ENCODE measurements at regions not wholly inside any gene's neighbourhood (a gene's known extent, or its start where the extent isn't known, plus 50 kb on each side); places are given as distances from the start of the nearest gene placed in this dataset.
A peak's percentile ranks its signal among the peaks of the same experiment; 100 is the strongest.
"Not testable (repeated sequence)": the region's sequence is repeated elsewhere in the genome, so short reads cannot be mapped to it uniquely, and the experiment has no call there.

DNA sequence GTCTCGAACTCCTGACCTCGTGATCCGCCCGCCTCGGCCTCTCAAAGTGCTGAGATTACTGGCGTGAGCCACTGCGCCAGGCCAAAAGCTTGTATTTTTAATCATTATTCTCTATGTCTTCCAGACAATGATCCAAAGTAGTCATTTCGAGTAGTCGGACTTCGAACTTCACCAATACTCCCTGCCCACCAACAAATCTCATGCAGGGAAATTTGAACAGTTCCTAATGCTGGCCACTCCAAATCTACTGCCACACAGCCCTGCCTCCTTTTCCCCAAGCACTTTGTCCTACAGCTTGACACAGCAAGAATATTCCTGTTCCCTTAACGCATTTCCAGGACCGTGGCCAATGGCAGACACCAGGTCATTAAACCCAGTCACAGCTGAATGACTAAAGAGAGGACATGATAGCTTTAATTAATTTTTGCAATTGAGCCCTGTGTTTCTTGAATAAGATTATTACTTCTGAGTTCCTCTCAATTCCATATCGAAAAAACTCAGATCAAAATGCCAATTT lies 142.3 kb upstream of the NRP1 start:
- DNase-seq (ENCODE audit: low spot score): no peak

DNA sequence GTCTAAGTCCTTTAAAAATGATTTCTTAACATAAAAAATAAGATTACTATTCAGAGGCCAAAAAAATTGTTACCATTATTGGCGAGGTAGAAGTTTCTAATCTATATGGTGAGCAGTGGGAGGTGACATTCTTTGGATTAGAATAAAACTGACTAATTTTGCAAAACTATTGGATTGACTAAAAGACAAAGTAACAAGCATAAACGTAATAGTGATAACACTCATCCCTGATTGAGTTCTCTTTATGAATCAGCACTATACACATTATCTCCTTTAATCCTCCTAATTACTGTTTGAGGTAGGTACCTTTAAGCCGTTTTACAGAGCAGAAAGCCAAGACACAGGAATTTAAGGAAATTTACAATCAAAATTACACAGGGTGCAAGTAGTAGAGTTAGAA lies 139.2 kb upstream of the NRP1 start:
- DNase-seq (ENCODE audit: low spot score): no peak

DNA sequence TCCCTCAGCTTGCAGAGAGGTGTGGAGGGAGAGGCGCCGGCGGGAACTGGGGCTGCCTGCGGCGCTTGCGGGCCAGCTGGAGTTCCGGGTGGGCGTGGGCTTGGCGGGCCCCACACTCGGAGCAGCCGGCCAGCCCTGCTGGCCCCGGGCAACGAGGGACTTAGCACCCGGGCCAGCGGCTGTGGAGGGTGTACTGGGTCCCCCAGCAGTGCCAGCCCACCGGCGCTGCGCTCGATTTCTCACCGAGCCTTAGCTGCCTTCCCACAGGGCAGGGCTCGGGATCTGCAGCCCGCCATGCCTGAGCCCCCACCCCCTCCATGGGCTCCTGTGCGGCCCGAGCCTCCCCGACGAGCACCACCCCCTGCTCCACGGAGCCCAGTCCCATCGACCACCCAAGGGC lies 133.5 kb upstream of the NRP1 start:
- DNase-seq (ENCODE audit: low spot score): not testable (repeated sequence)

DNA sequence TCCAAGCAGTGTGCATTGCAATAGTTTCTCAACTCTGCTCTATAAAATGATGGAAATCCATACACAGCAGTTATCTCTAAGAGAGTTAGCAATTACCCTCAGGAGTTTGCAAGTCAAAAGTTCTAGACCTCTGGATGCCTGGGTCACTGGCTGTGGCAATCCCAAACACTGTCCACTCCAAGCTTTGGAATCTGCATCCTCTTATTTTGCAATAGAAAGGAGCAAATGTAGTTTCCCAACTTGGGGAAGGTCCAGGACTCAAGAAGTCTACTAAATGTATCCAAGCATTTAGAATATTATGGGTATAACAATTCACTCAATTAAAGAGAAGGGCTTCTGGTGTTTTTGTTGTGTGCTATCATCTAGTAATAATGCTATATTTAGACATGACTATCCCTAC lies 131.3 kb upstream of the NRP1 start:
- DNase-seq (ENCODE audit: low spot score): no peak

DNA sequence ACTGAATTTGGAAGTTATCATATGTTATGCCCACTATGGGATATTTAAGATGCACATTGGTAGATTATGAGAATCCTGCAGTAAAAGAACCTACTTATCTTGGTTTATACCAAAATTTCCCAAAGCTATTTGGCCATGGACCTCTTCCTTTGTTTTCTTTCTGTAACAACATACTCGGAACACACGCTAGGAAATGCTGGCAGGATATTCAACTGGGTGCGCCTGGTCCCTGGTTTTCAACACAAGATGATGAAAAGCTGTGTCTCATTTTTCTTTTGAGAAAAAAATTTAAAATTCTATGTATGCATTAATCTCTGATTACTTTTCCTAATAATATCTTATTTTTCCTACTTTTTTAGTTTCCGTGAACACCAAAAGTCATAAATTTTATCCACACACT lies 128.5 kb upstream of the NRP1 start:
- no peak for DNase-seq (ENCODE audit: low spot score)

DNA sequence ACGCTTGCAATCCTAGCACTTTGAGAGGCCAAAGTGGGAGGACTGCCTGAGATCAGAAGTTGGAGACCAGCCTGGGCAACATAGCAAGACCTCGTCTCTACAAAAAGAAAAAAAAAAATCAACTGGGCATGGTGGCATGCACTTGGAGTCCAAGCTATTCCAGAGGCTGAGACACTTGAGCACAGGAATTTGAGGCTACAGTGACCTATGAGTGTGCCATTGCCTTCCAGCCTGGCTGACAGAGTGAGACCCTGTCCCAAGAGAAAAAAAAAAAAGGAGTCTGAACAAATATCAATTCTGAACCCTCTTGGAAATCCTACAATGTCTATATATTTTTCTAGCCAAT lies 126.8 kb upstream of the NRP1 start:
- no peak for DNase-seq (ENCODE audit: low spot score)

DNA sequence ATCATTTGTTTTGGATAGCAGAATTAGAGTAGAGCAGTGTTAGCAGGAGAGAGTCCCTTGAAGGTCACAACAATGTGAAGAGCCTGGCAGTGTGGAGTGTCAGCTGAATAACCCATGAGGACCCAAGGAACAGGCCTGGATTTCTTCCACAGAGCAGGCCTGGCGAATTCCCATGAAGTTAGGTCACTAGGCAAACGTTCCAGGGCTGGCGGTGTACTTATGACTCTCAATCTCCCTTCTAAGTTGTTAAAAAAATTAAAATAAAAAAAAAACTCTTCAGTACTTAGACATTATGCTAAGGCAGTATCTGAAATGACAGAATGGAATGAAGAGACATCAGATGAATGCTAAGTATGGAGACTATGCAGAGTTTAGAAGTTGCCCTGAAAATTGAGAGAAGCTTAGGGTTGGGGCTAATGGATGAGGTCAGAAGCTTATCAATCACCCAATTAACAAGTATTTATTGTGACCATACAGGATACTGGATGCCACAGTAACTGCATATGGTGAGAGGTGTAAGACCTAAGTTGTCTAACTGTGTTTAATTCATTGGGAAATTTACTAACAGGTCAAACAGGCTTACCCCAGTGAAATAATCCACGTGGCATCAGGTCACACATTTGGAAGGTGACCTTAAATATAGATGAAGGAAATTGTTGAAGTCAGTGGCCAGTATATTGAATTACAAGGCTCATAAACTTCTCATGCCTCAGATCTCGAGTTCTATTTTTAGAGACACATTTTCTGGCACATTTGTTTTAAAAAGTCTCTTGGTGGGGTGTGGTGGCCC lies 126.2 kb upstream of the NRP1 start:
- DNase-seq (ENCODE audit: low spot score): no peak

DNA sequence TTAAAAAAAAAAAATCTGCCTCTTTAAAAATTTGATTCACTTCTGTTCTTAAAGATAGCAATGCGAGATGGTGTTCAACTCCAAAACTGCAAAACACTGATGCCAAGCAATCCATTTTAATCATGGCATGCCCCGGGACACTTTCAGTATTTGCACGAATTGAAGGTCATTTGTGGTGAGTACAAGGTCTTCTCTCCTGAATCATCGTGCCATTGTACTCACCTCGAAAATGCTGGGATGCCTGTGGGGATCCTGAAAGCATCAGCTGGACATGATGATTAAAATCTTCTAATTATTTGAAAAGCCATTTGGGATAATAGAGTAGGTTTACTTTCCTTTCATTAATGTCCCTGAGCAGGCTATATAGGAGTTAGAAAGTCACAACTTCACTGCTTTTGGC lies 125.1 kb upstream of the NRP1 start:
- DNase-seq (ENCODE audit: low spot score): no peak

DNA sequence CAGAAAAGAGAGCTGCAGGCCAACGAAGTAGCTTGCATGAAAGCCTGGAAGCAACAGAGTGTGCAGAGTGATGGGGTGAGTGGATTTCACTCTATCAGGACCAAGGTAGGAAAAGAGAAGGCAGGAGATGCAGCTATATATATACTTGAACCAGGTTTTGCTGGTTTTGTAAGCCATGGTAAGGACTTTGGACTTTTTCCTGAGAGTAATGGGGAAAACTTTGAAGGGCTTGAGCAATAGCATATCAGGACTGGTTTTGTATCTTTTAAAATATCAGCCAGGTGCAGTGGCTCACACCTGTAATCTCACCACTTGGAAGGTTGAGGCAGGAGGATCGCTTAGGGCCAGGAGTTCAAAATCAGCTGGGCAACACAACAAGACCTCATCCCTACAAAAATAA lies 120.6 kb upstream of the NRP1 start:
- DNase-seq (ENCODE audit: low spot score): no peak

DNA sequence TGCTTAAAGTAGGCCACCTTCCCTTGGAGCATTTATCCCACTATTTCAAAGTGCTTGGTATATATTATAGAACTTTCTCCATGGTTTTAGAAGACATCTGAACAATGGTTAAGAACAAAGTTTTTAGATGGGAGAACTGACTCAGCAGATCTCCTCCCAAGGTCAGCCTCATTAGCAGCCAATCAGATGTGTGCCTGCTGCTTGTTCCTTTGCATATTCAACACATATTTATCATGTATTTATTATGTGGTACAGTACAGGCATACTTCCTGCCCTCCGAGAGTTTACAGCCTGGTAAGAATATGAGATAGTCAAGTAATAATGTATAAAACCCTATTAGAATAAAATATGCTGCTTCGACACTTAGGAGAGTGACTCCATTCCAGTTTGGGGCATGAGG lies 120.1 kb upstream of the NRP1 start:
- DNase-seq (ENCODE audit: low spot score): no peak

DNA sequence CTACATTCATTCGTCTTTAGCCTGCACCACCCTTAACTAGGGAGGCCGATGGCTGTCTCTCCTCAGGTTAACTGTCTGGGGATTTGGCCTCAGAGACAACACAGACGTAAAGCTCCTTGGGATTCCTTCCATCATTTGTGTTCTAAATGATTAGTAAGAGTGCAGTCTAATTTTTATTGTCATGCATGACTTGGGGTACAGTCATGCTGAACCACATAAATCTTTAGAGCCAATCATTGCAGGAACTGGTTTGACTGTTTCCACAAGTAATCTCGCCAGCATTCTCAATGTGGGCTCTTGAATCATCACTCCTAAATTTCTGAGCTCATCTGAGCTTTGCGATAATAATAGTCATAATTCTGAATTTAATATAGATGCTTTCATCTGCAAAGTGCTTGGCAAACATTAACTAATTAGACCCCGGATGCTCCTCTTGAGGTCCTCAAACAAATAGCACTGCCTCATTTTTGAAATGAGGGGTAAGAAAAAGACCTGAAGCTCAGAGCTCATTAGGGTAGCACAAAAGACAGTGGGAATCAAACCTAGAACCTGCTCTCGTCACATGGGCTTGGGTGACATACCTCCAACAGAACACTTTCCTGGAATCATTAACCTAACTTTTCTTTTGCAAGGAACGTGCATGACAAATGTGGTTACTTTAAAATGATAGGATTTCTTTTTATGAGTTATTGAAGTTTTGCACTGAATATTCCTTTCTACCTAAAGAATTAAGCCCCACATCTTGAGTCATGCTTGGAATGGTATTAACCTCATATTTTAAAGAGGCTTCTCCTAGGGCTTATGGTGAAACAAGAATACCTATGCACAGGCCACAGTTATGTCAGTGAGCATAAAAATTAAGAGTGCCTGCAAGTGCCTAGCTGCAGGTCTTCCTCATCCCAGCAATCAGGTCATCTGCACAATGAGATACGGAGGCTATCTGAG lies 118.9 kb upstream of the NRP1 start:
- no peak for DNase-seq (ENCODE audit: low spot score)

DNA sequence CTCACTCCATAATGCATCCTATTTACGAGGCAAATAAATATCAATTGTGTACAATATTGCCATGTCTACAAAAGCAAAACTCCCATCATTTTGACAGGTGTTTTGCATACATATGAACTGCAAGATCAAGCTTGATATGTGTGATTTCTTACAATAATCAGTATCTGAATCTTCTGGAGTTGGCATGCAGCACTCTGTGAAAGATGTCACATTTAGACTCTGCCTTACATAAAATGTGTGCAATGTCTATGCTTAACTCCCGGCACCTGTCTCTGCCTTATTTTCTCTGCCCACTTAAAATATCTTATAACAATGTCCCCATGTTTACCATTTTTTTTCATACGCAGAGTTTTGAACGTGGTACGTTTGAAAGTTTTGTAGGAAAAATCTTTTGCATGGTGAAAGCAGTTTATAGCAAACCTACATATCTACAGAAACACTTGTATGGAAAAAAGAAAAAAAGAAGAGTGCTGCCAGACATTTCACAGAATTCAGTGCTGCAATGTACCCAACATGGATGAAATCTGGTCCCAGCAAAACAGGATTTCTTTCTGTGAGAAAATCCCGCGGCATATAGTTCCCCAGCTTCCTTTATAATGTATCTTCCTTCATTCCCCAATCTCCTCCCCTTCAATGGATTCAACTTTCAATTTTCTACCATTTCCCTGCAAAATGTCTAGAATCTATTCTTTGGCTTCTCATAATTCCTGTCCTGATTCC lies 114.1 kb upstream of the NRP1 start:
- no peak for DNase-seq (ENCODE audit: low spot score)

DNA sequence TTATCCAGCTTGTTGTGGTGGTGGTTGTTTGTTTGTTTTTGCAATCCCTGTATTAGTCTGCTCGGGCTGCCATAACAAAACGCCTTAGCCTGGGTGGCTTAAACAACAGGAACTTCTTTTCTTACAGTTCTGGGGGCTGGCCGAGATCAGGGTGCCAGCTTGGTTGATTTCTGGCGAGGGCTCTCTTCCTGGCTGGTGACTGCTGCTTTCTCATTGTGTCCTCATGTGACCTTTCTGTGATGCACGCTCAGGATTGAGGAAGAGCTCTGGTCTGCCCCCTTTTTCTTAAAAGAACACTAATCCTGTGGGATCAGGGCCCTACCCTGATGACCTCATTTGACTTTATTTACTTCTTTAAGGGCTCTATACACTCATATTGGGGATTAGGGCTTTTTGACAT lies 107.1 kb upstream of the NRP1 start:
- DNase-seq (ENCODE audit: low spot score): no peak

DNA sequence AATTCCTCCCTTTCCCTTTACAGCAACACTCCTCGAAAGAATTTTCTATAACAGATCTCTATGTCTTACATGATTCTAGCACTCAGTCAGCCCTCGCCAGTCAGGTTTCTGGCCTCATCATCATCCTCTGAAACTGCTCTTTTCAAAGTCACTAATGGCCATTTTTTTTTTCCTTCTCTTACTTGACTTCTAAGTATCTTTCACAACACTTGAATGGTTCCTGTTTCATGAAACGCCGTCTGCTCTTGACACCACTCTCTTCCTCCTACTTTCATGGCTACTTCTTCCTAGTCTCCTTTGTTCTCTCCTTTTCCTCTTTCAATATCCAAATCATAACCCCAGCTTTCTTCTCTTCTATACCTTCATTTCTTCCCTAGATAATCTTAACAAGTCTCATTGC lies 100.5 kb upstream of the NRP1 start:
- no peak for DNase-seq (ENCODE audit: low spot score)

DNA sequence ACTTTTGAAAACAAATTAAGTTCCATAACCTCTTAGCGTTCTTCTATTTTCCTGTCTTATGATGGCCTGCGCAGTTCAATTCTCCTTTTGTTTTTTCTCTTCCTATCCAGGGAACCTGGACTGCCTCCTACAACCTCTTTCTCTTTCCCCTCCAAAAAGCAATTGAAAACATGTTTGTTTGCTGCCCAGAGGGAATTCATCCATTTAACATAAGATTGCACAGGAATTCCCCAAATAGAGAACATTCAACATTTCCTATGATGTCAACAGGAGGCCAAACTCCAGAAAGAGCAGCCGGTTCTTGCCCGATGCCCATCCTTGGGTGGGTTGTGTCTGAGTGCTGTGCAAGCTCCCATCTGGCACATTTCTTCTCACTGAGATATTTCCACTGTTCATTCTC lies 94.2 kb upstream of the NRP1 start:
- no peak for DNase-seq (ENCODE audit: low spot score)

DNA sequence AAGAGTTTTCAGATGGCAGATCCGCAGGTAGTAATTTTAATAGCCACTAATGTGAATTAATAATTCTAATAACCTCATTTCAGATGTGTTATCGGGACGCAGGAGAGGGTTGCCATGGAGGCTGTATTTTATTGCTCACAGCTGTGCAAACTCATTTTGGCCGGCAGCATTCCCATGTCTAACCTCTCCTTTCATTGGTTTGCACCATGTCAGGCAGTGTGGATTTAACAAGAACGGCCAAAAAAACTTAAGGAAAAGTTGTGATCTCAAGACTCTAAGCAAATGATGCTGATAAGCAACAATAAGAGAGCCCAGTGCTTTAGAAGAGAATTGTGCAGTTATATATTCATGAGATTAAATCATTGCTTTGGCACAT lies 88.7 kb upstream of the NRP1 start:
- no peak for DNase-seq (ENCODE audit: low spot score)

DNA sequence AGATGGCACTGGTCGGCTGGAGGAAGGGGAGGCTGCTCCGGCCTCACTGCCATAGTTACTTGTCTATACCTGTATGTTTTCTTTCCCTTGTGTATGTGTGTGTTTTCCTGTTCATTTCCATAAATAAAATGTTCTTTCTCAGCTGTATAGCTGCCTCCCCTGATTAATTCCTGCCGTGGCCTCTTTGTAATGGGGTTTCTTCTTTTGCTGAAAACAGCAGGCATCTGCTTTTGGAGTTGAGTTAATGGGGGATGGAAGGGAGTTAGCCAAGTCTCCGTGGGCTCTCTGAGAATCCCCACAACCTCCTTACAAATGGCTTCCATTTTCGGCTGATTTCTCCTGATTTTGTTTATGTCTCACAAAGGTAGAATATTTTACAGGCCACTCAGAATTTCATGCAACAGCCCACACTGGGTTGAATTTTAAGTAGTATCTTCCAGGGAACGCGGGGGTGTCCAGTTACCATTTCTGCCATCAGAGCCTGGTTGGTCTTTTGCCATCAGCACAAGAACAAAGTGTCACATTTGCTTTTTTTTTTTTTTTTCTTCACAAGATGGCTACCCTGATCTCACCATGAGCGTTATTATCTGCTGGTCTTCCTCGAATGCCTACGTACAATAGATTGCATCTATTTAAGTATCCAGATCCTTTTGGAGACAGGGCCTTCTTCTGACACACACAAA lies 88.1 kb upstream of the NRP1 start:
- DNase-seq (ENCODE audit: low spot score): no peak

DNA sequence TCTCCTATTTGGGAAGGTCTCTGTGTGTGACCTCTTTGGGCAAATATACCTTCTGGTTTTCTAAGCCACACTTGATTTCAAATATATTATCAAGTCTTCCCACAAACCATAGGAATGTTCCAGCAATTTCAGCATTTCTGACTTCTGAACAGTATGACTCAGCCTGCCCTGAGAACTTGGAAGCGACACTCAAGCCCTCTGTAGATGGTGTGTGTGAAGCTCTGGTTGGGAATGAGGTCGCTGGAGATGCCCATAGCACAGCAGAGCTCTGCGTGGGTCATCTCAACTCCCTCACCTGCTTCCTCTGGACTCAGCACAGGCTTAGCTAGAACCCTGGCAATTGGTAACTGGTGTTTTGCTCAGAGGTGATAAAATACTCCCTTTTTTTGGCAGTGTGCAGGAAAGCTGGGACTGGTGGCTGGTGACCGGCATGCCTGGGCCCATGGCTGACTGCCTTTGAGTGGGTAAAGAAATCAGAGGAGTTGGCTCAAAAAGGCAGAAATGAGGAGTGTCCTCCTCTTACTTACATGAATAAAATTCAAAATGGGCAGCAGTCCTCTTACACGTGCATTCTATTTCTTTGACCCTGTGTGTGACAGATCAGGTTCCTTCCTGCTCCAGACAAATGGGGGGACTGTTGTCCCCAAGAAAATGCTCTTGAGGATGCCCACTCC lies 87.5 kb upstream of the NRP1 start:
- peak; percentile 12 for DNase-seq (ENCODE audit: low spot score)

DNA sequence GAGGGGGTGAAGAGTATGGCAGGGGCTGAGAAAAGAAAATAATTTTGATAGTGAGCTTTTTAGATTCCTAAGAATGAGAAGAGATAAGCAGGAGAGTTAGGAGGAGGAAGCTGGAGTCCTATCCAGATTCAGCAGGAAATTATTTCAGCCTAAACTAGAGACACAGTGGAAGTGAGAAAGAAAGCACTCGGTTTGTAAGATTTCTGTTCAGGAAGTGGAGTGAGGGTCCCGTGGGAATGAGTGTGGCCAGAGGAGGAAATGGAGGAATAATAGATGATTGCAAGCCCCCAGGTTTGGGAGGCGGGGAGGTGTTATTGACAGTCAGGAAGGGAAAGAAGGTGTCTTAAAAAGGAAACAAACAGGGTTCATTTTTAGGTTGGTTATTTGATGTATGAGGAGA lies 84.8 kb upstream of the NRP1 start:
- no peak for DNase-seq (ENCODE audit: low spot score)

DNA sequence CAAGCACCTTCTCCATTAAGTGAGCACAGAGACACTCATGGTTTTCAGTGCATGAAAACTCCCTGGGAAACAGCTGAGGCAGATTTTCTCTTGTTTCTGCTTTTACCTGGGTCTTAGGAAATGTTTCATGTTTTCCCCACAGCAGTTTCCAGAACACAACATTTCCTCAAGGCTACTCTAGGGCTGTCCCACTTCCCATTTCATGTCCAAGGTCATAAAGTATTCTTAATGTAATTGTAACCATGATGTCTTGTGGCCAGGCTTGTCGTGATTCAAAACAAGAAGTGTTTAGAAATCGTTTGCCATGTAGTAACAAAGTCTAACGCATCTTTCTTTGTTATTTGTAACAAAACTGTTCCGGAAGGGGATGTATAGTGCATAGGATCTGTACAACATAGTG lies 83.8 kb upstream of the NRP1 start:
- DNase-seq (ENCODE audit: low spot score): no peak

DNA sequence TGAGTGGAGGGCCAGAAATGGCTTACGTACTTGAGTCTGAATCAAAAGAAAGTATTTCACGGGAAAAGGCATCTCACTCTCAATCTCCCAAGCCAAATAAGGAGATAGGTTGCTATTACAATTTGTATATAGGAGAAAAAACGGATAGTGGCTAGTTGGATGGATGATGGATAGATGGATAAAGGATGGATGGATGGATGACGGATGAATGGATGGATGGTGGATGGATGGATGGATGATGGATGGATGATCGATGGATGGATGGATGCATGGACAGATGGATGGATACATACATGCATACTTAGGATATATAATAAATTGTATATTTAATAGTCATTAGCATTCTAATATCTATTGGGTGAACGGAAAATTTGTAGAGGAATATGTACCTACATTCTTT lies 82.2 kb upstream of the NRP1 start:
- DNase-seq (ENCODE audit: low spot score): no peak

DNA sequence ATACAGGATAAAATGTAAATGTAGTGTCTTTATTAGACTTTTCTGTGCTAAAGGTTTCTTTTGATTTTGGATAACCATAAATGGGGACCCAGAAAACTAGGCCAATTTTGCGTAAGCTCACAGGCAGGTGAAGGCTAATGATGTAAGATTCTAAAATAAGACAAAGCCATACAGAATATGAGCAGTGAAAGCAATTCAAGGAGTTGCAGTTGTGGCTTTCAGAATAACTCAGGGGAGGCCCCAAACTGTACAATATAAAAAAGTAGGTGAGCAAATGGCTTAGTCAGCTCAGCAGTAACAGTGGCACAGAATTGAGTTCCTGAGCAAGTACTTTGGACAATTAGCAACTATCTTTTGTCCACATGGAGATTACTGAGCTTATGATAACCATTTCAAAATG lies 81.7 kb upstream of the NRP1 start:
- no peak for DNase-seq (ENCODE audit: low spot score)
